ENCODE measurements at regions not wholly inside any gene's neighbourhood (a gene's known extent, or its start where the extent isn't known, plus 50 kb on each side); places are given as distances from the start of the nearest gene placed in this dataset.
A peak's percentile ranks its signal among the peaks of the same experiment; 100 is the strongest.

- TF ChIP-seq CTCF (IDR thresholded peaks at IDR 0.05; ENCODE audit: low read depth, low read length, missing control alignments): no peak
- no peak overlapping the region for H3K4me3 ChIP-seq (ENCODE audit: low read depth, low read length)
- DNase-seq (ENCODE audit: low read depth): no peak
Observed at GRCh38 chr9:86643946-86644674, 289.9 kb upstream of the TUT7 start.

GRCh38 chr9:86642721-86643120 lies 288.5 kb upstream of the TUT7 start:
- no peak for DNase-seq (ENCODE audit: low read depth)
- TF ChIP-seq CTCF (IDR thresholded peaks at IDR 0.05; ENCODE audit: low read depth, low read length, missing control alignments): no peak
- H3K4me3 ChIP-seq (ENCODE audit: low read depth, low read length): no peak overlapping the region

- H3K4me3 ChIP-seq (ENCODE audit: low read depth, low read length): no peak overlapping the region
- DNase-seq (ENCODE audit: low read depth): no peak
- TF ChIP-seq CTCF (IDR thresholded peaks at IDR 0.05; ENCODE audit: low read depth, low read length, missing control alignments): no peak
Observed at GRCh38 chr9:86641970-86642369, 287.8 kb upstream of the TUT7 start.

GRCh38 chr9:86639899-86640379 lies 285.7 kb upstream of the TUT7 start:
- DNase-seq (ENCODE audit: low read depth): no peak
- no peak overlapping the region for H3K4me3 ChIP-seq (ENCODE audit: low read depth, low read length)
- TF ChIP-seq CTCF (IDR thresholded peaks at IDR 0.05; ENCODE audit: low read depth, low read length, missing control alignments): peak; percentile 11

GRCh38 chr9:86639287-86639686 lies 285.1 kb upstream of the TUT7 start:
- DNase-seq (ENCODE audit: low read depth): no peak
- no peak overlapping the region for H3K4me3 ChIP-seq (ENCODE audit: low read depth, low read length)
- no peak for TF ChIP-seq CTCF (IDR thresholded peaks at IDR 0.05; ENCODE audit: low read depth, low read length, missing control alignments)

- no peak overlapping the region for H3K4me3 ChIP-seq (ENCODE audit: low read depth, low read length)
- no peak for DNase-seq (ENCODE audit: low read depth)
- no peak for TF ChIP-seq CTCF (IDR thresholded peaks at IDR 0.05; ENCODE audit: low read depth, low read length, missing control alignments)
Observed at GRCh38 chr9:86638109-86638508, 283.9 kb upstream of the TUT7 start.

- peak; percentile 56 for TF ChIP-seq CTCF (IDR thresholded peaks at IDR 0.05; ENCODE audit: low read depth, low read length, missing control alignments)
- H3K4me3 ChIP-seq (ENCODE audit: low read depth, low read length): no peak overlapping the region
Observed at GRCh38 chr9:86637515-86637914, 283.3 kb upstream of the TUT7 start.

More at GRCh38 chr9:86637515-86637914, 283.3 kb upstream of the TUT7 start:
- no peak for DNase-seq (ENCODE audit: low read depth)
